Caki2 (cell line): ENCODE measurements at regions not wholly inside any gene's neighbourhood (a gene's known extent, or its start where the extent isn't known, plus 50 kb on each side); places are given as distances from the start of the nearest gene placed in this dataset.
A peak's percentile ranks its signal among the peaks of the same experiment; 100 is the strongest.

ENCODE experiments used
- DNase-seq: peaks from one replicate; pipeline ENCODE4 v3.0.0-alpha.2; 2015; ENCODE audit warnings: low read depth
- in situ Hi-C: cut with HindIII; loops from 2 replicates; pipeline ENCODE4 v1.10.0; 2016; ENCODE audit warnings: low sequenced_read_pairs, low pct_unique_long_range_greater_than_20kb, mixed read lengths

DNA sequence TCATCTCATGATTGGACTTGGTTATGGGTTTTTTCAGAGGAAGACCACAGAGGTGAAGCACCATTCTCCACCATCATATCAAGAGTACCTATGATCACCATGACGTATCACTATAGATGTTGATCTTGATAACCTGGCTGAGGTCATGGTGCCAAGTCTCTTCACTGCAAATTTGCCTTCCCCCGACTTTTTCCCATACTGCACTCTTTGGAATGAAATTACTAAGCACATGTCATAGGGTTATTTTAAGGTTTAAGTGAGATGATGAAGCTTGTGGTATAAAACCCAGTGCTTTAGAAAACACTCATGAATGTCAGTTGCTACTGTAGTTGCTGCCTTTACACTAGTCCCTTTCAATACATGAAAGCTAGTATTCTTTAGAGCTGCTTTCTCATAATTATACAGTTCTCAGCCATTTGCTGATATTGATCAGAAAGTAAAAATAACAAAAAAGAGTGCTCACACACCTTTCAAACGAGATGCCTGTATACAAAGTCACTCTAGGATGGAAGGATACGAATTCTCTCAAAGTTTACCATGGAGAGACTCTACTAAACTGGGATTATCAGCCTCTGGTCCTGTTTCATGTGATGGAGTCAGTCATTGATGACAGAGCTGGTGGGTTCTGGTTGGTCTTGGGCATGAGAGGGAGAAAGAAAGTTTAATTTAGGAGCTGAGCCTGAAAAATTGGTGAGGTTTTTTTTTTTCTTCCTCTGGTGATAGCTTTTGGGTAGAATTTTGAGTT, 228.1 kb downstream of the PRL start:
- no peak for DNase-seq
- in situ Hi-C loops: no loop called here

DNA sequence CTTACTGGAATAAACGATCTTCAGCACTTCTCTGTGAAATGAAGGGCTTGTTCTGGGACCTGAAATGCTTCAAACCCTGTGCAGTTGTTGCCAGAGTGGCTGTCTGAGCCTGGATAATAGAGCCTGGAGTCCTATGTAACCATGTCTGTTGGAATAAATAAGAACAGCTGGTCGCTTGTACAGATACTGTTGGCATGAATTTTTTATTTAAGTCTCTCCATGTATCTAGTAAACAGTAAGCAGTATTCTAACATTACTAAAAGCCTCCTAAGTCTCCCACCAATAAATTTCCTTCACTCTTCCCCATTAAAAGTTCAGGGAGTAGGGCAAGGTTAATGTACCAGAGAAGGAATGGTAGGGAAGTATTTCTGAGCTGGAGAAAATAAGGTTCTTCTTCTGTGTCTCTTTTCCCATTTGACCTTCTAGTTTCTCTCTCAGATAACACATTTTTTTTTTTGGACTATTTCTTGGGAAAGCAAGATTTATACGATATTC, 227.5 kb downstream of the PRL start:
- no peak for DNase-seq
- in situ Hi-C loops: no loop called here

DNA sequence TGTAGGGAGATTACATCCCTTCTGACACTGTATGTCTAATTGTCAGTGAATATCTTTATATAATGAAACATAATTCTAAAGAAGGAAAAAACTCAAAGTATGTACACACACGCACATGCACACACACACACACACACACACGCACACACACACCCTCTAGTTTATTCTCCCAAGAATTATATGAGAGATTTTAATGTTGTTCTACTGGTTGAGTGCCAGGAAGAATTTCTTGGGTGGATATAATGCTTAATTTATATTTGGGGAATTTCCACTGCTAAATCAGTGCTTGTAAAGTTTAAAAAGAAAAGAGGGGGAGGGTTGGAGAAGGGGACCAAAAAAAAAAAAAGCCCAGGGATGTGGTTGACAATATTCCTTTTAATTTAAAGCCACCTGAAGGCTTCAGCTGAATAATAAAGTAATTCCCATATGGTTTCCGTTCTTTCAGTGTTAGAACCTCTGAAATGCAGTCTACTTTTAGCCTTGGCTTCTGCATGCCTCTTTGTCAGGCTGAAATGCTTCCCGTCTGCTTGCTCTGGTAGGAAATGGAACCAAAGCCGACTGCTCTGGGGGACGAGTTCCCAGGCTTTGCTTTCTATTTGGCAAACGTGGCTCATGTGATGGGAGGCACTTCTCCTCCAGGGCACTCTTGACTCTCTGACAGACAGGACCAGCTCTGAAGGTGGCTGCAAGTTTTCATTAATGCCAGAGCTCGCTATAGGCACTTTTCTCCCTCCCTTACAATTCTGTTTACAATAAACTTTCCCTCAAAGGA, 225.4 kb downstream of the PRL start:
- DNase-seq: no peak
- in situ Hi-C loops: no loop called here

DNA sequence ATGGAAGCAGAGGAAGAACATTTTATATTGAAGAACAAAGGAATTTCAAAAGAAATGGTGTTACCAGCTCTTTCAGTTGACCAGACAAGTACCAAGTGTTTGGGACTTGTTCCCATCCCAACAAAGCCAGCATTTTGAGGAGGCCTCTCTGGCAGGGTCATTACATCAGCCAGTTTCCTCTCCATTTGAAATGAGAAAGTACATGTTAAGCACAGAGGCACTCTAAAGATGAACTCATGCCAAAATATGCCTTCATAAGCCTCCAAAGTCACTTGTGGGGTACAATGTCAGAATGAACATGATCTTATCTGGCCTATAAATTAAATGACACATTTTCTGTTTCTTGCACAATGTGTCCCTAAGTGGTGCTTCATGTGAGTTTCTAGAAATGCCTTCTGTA, 223.9 kb downstream of the PRL start:
- in situ Hi-C loops: no loop called here

DNA sequence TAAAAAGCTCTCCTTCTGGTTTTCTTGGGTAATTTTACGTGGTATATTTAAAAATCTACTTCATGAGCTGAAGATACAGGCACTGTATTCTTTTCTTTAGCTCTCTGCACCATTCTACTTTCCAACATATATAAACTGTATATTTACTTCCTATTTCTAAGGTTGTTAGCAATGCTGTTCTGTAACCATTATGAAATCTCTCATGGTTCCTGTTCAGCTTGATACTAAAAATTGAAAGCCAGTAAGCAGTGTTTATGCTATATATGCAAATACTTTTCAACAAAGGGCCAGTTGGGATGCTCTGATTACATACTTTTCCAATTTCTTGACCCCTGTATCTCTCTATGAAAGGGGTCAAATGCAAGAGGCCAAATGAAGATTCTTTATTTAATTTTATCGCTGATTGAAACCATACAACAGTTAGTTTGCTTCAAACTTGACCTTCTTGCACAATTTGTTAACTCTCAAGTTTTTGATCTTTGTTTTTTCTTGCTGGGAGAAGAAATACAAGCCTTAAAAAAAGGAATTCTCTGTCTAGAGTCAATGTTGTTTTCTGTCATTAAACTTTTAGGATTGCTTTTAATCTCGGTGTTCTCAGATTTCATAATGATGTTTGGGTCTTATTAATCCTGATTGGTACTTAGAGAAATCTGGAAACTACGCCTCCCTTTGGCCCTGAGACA, 223.2 kb downstream of the PRL start:
- DNase-seq: no peak
- in situ Hi-C loops: no loop called here

More for the DNA sequence above, 223.9 kb downstream of the PRL start:
- DNase-seq: no peak

DNA sequence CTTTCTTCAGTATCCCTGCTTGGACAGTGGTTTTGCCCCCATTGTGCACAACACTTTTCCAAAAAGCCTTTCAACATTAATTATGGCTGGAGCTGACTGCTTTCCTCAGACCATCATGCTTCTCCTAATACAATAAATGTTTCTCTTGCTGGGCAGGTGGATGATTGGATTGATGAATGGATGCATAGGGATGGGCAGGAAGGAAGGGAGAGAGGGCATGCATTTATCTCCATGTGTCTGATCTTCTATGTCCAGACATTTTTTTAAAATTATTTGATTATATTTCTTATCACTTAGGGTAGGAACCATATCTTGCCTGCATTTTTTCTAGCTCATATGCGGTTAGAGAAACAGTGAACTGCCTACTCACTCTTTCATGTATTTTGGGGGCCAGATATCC, 218.5 kb downstream of the PRL start:
- in situ Hi-C loops: no loop called here
- no peak for DNase-seq

DNA sequence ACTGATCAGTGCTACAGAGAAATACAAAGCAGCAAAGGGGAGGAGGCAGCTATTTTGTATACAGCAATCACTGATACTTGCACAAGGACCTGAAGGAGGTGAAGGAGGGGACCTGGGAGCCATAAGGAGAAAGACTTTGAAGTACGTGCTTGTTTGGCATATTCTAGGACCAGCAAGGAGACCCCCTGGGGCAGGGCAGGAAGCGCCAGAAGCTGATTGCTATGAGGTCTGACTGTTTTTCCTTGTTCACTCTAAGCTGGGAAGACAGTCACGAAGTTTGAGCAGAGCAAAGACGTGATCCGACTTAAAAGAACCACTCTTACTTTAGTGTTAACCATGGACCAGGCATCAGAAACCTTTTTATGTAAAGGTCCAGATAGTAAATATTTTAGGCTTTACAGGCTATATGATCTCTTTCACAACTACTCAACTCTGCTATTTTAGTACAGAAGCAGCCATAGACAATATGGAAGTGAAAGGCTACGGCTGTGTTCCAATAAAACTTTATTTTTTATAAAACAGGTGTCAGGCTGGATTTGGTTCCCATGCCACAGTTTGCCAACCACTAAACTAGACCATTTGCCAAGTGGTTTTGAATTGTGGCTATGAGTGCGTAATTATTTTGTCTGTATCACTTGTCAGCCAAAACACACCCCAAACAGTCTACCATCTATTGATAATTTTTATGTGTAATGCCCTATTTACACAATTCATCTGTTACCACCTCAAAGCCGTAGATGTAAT, 217.9 kb downstream of the PRL start:
- in situ Hi-C loops: no loop called here

DNA sequence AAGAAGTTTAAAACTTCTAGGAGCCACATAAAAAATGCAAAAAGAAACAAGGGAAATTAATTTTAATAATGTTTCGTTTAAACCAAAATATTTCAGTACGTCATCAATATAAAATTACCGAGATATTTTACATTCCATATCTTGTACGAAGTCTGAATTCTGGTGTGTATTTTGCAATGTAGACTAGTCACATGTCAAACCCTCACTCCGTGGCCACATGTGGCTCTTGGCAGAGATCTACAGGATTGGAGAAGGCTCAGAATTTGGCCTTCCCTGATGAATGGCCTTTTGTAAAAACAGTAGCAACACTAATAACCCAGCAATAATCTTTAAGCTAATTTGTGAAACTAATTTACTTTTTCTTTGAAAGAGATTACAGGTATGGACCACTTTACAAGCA, 217.1 kb downstream of the PRL start:
- no peak for DNase-seq
- in situ Hi-C loops: no loop called here

More for the DNA sequence above, 217.9 kb downstream of the PRL start:
- no peak for DNase-seq

DNA sequence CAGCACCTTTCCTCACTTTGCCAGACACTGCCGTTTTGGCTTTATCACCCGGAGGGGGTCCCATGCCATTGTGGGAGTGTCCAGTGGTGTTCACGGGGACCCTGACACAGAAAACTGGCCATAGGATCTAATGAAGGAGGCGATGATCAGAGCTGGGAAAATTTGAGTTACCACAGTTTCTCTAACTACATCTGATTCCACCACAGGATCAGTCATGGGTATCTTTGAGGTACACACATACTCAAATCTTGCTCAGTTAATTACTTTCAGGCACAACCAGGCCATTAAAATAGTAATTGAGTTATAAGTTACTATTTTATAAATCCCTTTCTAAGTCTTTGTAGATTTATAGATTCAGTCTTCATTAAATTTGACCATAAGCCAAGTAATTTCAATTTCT, 215.1 kb downstream of the PRL start:
- in situ Hi-C loops: no loop called here
- no peak for DNase-seq

DNA sequence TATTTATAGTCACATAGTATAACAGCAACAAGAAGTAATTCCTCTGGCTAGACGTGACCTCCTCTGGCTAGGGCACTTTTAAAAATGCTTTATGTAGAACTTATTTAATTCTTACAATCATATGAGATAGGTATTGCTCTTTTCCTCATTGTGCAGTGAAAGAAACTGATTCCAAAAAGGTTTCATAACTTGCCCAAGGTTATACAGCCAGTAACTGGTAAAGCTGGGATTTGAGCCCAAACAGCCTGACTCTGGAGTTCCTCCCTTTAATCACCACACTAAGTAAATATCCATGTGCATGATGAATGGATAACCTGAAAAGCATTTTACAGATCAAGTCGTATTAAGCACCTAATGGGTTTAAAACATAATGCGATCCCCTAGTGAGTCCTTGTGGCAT, 214.6 kb downstream of the PRL start:
- in situ Hi-C loops: no loop called here
- DNase-seq: no peak

DNA sequence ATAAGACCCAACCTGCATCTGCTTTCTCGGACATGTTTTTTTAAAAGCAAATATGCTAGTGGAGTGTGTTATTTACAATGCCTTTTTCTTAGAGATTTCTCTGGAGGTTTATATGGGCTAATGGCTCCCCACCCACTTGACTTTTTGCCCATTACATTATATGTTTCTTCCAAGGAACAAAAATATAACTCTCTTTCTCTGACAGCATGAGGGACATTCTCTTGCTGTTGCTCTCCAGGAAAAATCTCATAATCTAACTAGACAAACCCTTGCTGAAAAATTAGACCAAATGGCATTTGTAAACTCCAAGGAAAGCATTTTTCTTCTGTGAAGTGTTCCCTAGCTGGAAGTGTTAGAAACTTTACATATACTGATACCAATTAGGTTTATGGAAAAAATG, 213.7 kb downstream of the PRL start:
- DNase-seq: no peak
- in situ Hi-C loops: no loop called here

DNA sequence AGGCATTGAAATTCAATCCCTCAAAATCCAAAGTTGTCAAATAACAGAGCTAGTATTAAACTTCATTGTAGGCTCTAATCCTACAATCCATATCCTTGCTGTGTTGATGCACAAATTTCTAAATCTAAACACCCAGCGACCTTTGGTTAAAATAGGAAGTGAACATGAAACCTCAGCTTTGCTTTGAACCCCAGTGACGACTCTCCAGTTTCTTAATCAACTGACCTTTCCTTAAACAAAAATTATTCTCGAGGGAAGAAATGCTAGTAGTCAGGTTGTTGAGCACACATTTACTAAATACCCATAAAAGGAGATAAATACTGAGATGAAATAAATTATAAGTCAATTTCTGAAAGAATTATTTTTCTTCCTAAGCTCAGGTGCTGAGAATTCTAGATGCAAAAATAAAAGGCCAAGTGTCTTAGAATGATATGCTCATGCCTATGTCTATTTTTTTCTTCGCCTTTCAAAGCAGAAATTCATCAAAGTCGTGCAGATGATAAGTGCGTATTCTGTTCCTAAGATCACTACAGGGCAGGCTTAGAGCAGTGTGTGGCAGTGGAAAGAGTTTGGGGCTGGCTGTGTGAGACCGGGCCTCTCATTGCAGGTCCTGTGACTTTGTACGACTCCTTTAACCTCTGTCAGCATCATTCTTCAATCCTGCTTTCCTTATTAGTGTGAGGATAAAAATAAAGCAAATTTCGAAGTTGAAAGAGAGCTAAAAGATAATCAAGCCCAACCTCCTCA, 208.7 kb downstream of the PRL start:
- in situ Hi-C loops: no loop called here
- no peak for DNase-seq

DNA sequence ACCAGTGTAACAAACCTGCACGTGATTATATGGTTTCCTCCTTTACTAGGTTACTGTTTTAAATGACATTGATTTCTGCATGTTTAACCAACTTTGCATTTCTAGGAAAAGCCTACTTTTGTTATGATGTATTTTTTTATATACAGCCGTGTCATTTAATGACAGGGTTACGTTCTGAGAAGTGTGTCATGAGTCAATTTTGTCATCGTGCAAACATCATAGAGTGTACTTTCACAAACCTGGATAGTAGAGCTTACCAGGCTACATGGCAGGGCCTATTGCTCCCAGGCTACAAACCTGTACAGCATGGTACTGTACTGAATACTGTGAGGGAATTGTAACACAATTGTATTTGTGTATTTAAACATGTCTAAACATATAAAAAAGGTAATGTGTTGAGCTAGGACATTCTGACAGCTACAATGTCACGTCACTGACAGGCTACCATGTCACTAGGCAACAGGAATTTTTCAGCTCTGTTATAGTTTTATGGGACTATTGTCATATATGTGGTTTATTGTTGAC, 205.3 kb downstream of the PRL start:
- in situ Hi-C loops: no loop called here
- no peak for DNase-seq

DNA sequence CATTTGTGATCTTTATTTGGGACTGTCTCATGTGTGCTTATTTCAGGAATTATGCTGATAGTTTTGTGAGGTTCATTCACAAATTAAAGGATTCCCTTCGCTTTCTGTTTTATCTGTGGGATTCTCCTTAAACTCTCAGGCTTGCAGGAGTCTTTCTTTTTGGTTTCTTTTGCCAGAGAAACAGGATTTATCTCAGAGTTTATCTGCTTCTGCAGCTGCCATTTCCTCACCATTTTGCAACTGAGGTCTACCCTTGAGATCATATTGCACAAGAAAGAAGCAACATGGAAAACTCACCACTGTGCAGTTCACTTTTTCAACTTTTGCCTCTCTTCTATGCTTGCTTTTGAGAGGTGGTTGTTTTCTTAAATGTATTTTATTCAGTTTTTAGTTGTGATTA, 201.0 kb downstream of the PRL start:
- no peak for DNase-seq
- in situ Hi-C loops: no loop called here

DNA sequence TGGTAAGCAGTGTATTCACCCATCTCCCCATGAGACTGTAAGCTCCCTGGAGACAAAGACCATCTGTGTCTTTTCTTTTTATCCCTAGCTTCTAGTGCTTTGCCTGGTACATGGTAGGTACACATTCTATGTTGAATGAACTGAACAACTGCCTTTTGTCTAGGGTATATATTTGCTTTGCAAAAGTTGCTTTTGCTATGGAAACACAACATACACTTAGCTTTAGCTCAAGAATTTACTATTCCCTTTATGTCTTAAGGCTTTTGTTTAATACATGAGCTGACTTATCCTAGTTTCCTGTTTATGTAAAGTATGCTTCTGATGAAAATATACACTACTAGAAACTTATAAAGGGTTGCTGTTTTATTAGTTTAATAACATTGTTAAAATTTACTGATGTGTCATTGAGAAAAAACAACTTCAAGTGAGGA, 198.2 kb downstream of the PRL start:
- DNase-seq: no peak
- in situ Hi-C loops: no loop called here

DNA sequence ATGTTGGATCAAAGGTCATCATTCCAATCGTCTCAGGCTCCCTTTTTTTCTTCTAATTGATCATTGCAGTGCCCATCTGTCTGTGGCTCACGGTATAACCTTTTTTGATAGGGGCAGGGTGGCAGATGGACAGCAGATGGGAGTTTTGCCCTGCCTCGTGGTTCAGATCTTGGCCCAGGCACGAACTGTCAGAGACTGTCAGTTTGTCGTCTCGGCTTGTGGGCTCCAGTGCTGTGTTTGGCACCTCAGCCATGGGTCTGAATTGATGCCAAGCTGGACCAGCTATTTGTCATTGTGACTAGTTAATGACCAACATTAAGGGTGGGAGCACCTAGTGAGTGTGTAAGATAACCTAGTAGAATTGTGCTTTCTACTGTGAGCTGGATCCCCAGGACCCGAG, 197.6 kb downstream of the PRL start:
- in situ Hi-C loops: no loop called here
- DNase-seq: peak; percentile 12

DNA sequence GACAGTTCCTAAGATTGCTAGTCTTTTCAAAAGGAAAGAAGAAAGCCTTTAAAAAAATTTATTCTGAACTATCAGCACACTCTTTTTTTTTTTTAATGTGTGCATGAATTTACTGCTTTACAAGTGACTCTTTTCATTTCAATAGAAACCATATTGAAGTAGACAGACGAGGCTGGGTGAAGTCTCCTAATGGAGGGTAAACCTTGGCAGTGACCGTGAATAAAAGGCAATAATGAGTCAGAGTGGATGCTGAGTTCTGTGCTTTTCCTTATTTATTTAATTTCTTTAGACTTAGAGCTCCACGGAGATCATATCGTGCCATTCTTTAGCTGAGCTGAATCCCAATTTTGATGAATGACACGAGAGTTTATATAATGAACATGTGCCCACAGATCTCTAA, 196.9 kb downstream of the PRL start:
- DNase-seq: no peak
- in situ Hi-C loops: no loop called here

DNA sequence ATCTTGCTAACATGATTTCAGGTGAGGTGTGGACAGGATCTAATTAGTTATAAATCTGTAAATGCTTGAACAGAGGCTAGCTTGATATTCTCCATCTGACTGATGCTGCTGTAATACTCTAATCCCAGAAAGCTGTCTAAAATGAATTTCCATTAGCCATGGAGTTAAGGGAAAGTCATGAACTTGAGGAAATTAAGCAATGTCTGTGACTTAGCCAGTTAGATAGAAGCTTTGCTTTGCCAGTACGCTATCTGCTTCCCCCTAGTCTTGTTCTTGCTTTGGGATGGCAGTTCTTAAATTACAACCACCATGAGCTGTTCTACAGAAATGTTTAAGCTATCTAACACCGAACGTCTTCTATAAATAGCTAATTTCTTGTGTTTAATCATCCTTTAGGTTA, 195.7 kb downstream of the PRL start:
- no peak for DNase-seq
- in situ Hi-C loops: no loop called here
